Lung (tissue), 11 donors: ENCODE measurements at regions not wholly inside any gene's neighbourhood (a gene's known extent, or its start where the extent isn't known, plus 50 kb on each side); places are given as distances from the start of the nearest gene placed in this dataset.

Experiments
- ATAC-seq: fragments of 200-7000 bp; cut with Tn5 transposase; one replicate; pipeline ENCODE4 v1.9.1; 2020; ENCODE audit warnings: moderate number of reproducible peaks; ENCODE audit not compliant: insufficient read depth, low FRiP score
- DNase-seq, 3 donors: peaks; one replicate each; pipeline ENCODE4 v3.0.0-alpha.2; 2013 to 2017
- H3K27ac ChIP-seq, 2 donors: one replicate each; pipeline ENCODE4 v1.5.1; 2013; ENCODE audit warnings: mild to moderate bottlenecking in 2 of 2, moderate library complexity in 2 of 2, control low read depth in 1 of 2, inconsistent platforms in 1 of 2, low read depth in 1 of 2, low read length in 1 of 2
- H3K27me3 ChIP-seq, 3 donors: one replicate each; pipeline ENCODE4 v1.5.1; 2013; ENCODE audit warnings: low read length in 2 of 3; ENCODE audit not compliant: control insufficient read depth in 3 of 3, insufficient read depth in 3 of 3
- H3K36me3 ChIP-seq, 4 donors: one replicate each; pipeline ENCODE4 v1.5.1; 2013; ENCODE audit warnings: low read length in 4 of 4, mild to moderate bottlenecking in 1 of 4, moderate library complexity in 1 of 4; ENCODE audit not compliant: control insufficient read depth in 4 of 4, insufficient read depth in 4 of 4
- H3K4me1 ChIP-seq, 5 donors: one replicate each; pipeline ENCODE4 v1.5.1; 2013; ENCODE audit warnings: low read length in 5 of 5, mild to moderate bottlenecking in 2 of 5, moderate library complexity in 1 of 5; ENCODE audit not compliant: control insufficient read depth in 5 of 5, insufficient read depth in 5 of 5
- H3K4me3 ChIP-seq: one replicate; pipeline ENCODE4 v1.5.1; 2013; ENCODE audit warnings: mild to moderate bottlenecking, control low read depth, moderate library complexity
- H3K9ac ChIP-seq, 2 donors: one replicate each; pipeline ENCODE4 v1.5.1; 2013; ENCODE audit warnings: low read length in 2 of 2, control low read depth in 1 of 2; ENCODE audit not compliant: insufficient read depth in 1 of 2
- H3K9me3 ChIP-seq, 4 donors: one replicate each; pipeline ENCODE4 v1.5.1; 2013; ENCODE audit warnings: low read length in 3 of 4, mild to moderate bottlenecking in 1 of 4, moderate library complexity in 1 of 4; ENCODE audit not compliant: control insufficient read depth in 4 of 4, insufficient read depth in 3 of 4
- CTCF ChIP-seq: IDR thresholded peaks from 2 replicates; pipeline ENCODE4 v1.5.1; 2012; ENCODE audit warnings: mild to moderate bottlenecking; ENCODE audit errors: control extremely low read depth, extremely low read depth
- WGBS, 2 donors: extraction: QIAGEN DNeasy Blood & Tissue Kit; methylation state at CpG; one replicate each; pipeline ENCODE4 v1.1.7; 2013; 5-methylcytosine and 5-hydroxymethylcytosine counted together
- donor health status: control.
- donor health status: control.
- donor health status: Bipolar disorder and iron deficiency.
- donor health status: healthy.
- donor health status: DM: yes; HTN: yes; CAD: no.

GRCh38 chr4:117777721-117778120 lies 256.6 kb upstream of the NDST3 start:
- 85 to 89% methylated on average over 1 of the region's 1 CpG for WGBS, 2 donors
- ATAC-seq (no peak), DNase-seq (no peak)
- H3K36me3 ChIP-seq, result no peaks in the 10 kb centered on the region
- no peak for TF ChIP-seq CTCF
- H3K27me3 ChIP-seq, result no peaks in the 10 kb centered on the region
- H3K4me3 ChIP-seq, result no peak overlapping the region
- no peak overlapping the region for H3K9ac ChIP-seq
- no peak overlapping the region for H3K27ac ChIP-seq
- H3K4me1 ChIP-seq, result no peaks in the 10 kb centered on the region
- H3K9me3 ChIP-seq, result peaks cover 0 to 4% (median 0%) of the 10 kb centered on the region in 4 donors

GRCh38 chr4:117783716-117784115 lies 250.6 kb upstream of the NDST3 start:
- no peaks in the 10 kb centered on the region for H3K36me3 ChIP-seq
- no peak for TF ChIP-seq CTCF
- 80 to 85% methylated on average over 2 of the region's 2 CpGs for WGBS, 2 donors
- H3K4me3 ChIP-seq, result no peak overlapping the region
- no peak overlapping the region for H3K27ac ChIP-seq
- no peak overlapping the region for H3K9ac ChIP-seq
- DNase-seq (no peak), ATAC-seq (no peak)
- peaks cover 0 to 3% (median 0%) of the 10 kb centered on the region in 4 donors for H3K9me3 ChIP-seq
- H3K4me1 ChIP-seq, result no peaks in the 10 kb centered on the region
- H3K27me3 ChIP-seq, result no peaks in the 10 kb centered on the region

DNA sequence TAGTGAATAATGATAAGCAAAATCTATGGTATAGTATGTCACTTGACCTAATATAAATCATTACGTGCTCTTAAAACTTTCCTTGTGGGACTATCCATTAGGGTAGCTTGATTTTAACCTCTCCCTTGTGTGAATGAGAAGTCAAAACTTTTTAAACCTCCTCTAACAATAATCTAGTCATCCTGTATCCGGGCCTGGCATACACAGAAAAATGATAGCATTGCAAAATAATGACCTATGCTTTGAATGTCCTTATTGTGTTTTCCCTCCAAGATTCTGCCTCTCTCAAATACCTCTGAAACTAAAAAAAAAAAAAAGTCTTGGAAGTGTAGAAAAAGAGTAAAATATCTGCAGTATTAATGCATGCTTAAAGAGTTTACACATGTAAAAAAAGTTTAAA lies 250.0 kb upstream of the NDST3 start:
- Histone ChIP-seq H3K36me3 (no peaks in the 10 kb centered on the region), H3K4me1 (no peaks in the 10 kb centered on the region), H3K9me3 (peaks cover 0 to 3% (median 0%) of the 10 kb centered on the region in 4 donors), H3K27ac (no peak overlapping the region), H3K9ac (no peak overlapping the region), H3K4me3 (no peak overlapping the region), H3K27me3 (no peaks in the 10 kb centered on the region)
- TF ChIP-seq CTCF, result no peak
- DNase-seq (no peak), ATAC-seq (no peak)
- 67 to 87% methylated on average over 2 of the region's 2 CpGs for WGBS, 2 donors

- peaks cover 0 to 3% (median 0%) of the 10 kb centered on the region in 4 donors for H3K9me3 ChIP-seq
- H3K27ac ChIP-seq, result no peak overlapping the region
- H3K4me1 ChIP-seq, result no peaks in the 10 kb centered on the region
- TF ChIP-seq CTCF, result no peak
- DNase-seq (no peak), ATAC-seq (no peak)
- no peaks in the 10 kb centered on the region for H3K36me3 ChIP-seq
- H3K9ac ChIP-seq, result no peak overlapping the region
- H3K4me3 ChIP-seq, result no peak overlapping the region
- H3K27me3 ChIP-seq, result no peaks in the 10 kb centered on the region
- WGBS, 2 donors, result 92 to 93% methylated on average over 2 of the region's 2 CpGs
Observed at GRCh38 chr4:117786566-117786965, 247.7 kb upstream of the NDST3 start.
